Body of pancreas (tissue), 4 donors: ENCODE measurements at regions not wholly inside any gene's neighbourhood (a gene's known extent, or its start where the extent isn't known, plus 50 kb on each side); places are given as distances from the start of the nearest gene placed in this dataset.

ENCODE experiments used
- ATAC-seq: fragments of 150-250 bp; one replicate; pipeline ENCODE4 v1.9.1; 2016
- DNase-seq, 4 donors: peaks; one replicate each; pipeline ENCODE4 v3.0.0-alpha.2; 2019
- H3K27ac ChIP-seq, 4 donors: fragments of 200-600 bp; sonication (generic); 1 replicate in 3 of 4; 2 replicates in 1 of 4; pipeline versions ENCODE4 v1.5.1 to v1.6.1; 2016 to 2019; ENCODE audit warnings: mild to moderate bottlenecking in 1 of 4, mixed read lengths in 1 of 4, moderate library complexity in 1 of 4
- H3K27me3 ChIP-seq, 2 donors: fragments of 200-600 bp; sonication (generic); one replicate each; pipeline ENCODE4 v1.6.0; 2016; ENCODE audit warnings: mild to moderate bottlenecking in 1 of 2
- H3K36me3 ChIP-seq, 2 donors: fragments of 200-600 bp; sonication (generic); replicated peaks in 1 of 2; 2 replicates each; pipeline ENCODE4 v1.5.1; 2016; ENCODE audit warnings: low read depth in 2 of 2; ENCODE audit not compliant: insufficient read depth in 1 of 2
- H3K4me1 ChIP-seq: fragments of 200-600 bp; sonication (generic); one replicate; pipeline ENCODE4 v1.6.0; 2016
- H3K4me3 ChIP-seq, 2 donors: fragments of 200-600 bp; sonication (generic); 1 replicate in 1 of 2; 2 replicates in 1 of 2; pipeline ENCODE4 v1.5.1; 2016 to 2019
- H3K9me3 ChIP-seq, 3 donors: fragments of 200-600 bp; sonication (generic); 1 replicate in 2 of 3; 2 replicates in 1 of 3; pipeline ENCODE4 v1.5.1; 2016
- POLR2A ChIP-seq, 3 donors: fragments of 450-650 bp; IDR thresholded peaks; one replicate each; pipeline ENCODE4 v1.6.1; 2016; ENCODE audit warnings: antibody characterized with exemption in 3 of 3, mild to moderate bottlenecking in 2 of 3
- WGBS, 2 donors: methylation state at CpG; one replicate each; pipeline ENCODE4 v1.1.5; 2017; 5-methylcytosine and 5-hydroxymethylcytosine counted together
- intact Hi-C: fragments of 100-400 bp; cut with DNase I; formaldehyde crosslinking; loops from one replicate; pipeline ENCODE4 v1.15.1; 2023
- TF ChIP-seq, protein P1 (sequence below), 7 experiments: fragments of 450-650 bp in 4 of 7; fragments of 200-600 bp in 3 of 7; sonication (generic) in 3 of 7; IDR thresholded peaks; one replicate each; pipeline ENCODE4 v1.5.1; 2016 to 2019; ENCODE audit warnings: antibody characterized with exemption in 7 of 7

DNA sequence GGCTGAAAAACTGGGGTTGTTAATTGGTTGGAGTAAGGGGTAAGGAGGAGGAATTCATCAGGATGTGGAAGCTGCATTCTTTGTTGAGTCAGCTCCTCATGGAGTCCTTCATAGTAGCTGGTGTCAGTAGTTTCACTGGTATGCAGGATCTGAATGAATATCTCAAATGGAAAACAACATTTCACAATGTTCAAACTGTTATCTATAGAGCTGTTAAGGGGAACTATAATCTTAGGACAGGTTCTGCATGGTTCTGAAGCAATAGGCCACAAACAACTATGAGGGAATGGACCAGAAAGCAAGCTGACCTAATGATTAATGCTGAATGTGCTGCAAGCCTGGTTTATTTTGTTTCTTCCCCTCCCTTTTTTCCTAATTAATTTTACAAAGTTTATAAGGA is 225.8 kb downstream of the IPMK start:
- no peak for ATAC-seq
- Histone ChIP-seq H3K27me3 (no peaks in the 10 kb centered on the region), H3K9me3 (peaks cover 0 to 6% (median 0%) of the 10 kb centered on the region in 3 donors), H3K27ac (no peak overlapping the region), H3K36me3 (no peaks in the 10 kb centered on the region), H3K4me1 (no peaks in the 10 kb centered on the region), H3K4me3 (no peak overlapping the region)
- TF ChIP-seq, protein P1, sequence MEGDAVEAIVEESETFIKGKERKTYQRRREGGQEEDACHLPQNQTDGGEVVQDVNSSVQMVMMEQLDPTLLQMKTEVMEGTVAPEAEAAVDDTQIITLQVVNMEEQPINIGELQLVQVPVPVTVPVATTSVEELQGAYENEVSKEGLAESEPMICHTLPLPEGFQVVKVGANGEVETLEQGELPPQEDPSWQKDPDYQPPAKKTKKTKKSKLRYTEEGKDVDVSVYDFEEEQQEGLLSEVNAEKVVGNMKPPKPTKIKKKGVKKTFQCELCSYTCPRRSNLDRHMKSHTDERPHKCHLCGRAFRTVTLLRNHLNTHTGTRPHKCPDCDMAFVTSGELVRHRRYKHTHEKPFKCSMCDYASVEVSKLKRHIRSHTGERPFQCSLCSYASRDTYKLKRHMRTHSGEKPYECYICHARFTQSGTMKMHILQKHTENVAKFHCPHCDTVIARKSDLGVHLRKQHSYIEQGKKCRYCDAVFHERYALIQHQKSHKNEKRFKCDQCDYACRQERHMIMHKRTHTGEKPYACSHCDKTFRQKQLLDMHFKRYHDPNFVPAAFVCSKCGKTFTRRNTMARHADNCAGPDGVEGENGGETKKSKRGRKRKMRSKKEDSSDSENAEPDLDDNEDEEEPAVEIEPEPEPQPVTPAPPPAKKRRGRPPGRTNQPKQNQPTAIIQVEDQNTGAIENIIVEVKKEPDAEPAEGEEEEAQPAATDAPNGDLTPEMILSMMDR (IDR thresholded peaks at IDR 0.05) = no peak
- TF ChIP-seq POLR2A (IDR thresholded peaks at IDR 0.05) = no peak
- no peak for DNase-seq
- intact Hi-C loops = no loop called here

DNA sequence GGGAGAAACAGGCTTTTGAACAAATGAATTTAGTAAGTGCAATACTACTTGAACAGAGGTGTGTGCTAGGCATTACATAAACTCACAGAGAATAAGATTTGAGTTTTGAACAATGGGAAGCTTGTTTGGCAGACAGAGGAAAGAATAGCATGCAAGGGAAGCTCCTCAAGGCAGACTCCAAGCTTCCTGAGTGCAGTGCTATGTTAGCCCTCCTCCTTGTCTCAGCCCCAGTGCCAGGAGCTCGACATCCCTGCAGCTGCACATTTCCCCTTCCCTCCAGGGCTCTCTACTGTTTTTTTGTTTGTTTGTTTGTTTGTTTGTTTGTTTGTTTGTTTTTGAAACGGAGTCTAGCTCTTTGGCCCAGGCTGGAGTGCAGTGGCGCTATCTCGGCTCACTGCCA is 237.5 kb downstream of the IPMK start:
- ATAC-seq (no peak), DNase-seq (no peak)
- H3K27ac ChIP-seq = no peak overlapping the region
- no peaks in the 10 kb centered on the region for H3K9me3 ChIP-seq
- WGBS, 2 donors = 69 to 78% methylated on average over 4 of the region's 4 CpGs
- no peaks in the 10 kb centered on the region for H3K36me3 ChIP-seq
- H3K27me3 ChIP-seq = no peaks in the 10 kb centered on the region
- H3K4me1 ChIP-seq = no peaks in the 10 kb centered on the region
- intact Hi-C loops = no loop called here
- TF ChIP-seq POLR2A (IDR thresholded peaks at IDR 0.05) = no peak
- TF ChIP-seq, protein P1 (IDR thresholded peaks at IDR 0.05) = no peak
- no peak overlapping the region for H3K4me3 ChIP-seq

DNA sequence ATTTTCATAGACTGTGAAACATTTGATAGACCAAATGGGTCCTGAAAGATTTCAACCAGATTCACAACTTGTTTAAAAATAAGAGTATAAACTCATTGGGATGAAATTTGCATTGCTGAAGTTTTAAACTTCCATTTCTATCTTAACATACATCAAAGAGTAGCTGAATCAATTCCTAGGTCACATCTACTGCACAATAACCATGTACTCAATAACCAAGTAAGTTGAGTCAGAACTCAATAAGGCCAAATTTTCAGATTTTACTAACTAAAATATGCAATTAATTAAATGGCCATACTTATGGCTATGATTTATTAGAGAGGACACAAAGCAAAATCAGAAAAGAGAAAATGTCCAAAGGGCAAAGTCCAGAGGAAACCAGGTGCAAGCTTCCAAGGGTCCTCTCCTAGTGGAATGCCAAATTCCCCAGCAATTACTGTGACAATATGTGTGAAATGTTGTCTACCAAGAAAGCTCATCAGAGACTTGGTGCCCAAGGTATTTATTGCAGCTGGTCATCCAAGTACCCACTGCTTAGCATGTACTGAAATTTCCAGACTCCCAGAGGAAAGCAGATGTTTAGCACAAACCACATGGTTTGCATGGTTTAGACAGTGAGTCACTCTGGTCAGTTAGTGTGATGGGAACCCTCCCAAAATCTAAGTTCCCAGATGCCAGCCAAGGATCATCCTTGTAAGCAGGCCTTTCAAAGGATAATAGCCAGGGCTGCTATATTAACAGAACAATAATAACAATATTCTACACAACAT is 238.9 kb downstream of the IPMK start:
- Histone ChIP-seq H3K36me3 (no peaks in the 10 kb centered on the region), H3K27ac (no peak overlapping the region), H3K4me1 (no peaks in the 10 kb centered on the region), H3K9me3 (no peaks in the 10 kb centered on the region), H3K27me3 (no peaks in the 10 kb centered on the region), H3K4me3 (no peak overlapping the region)
- no peak for TF ChIP-seq POLR2A (IDR thresholded peaks at IDR 0.05)
- TF ChIP-seq, protein P1 (IDR thresholded peaks at IDR 0.05) = no peak
- ATAC-seq (no peak), DNase-seq (no peak)
- intact Hi-C loops = no loop called here

DNA sequence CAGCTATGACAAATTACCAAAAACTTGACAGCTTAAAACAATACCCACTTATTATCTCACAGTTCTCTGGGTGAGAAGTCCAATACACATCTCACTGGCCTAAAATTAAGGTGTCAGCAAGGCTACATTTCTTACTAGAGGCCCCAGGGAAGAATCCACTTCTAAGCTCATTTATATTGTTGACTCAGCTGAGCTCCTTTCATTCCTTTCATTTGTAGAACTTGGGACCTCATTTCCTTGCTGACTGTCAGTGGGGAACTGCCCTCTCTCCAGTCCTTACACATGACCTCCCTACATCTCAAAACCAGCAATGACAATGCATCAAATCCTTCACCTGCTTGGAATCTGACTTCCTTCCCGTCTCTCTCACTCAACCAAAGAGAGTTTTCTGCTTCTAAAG is 240.3 kb downstream of the IPMK start:
- no peaks in the 10 kb centered on the region for H3K9me3 ChIP-seq
- ATAC-seq (no peak), DNase-seq (no peak)
- no peak for TF ChIP-seq POLR2A (IDR thresholded peaks at IDR 0.05)
- TF ChIP-seq, protein P1 (IDR thresholded peaks at IDR 0.05) = no peak
- H3K36me3 ChIP-seq = no peaks in the 10 kb centered on the region
- H3K27ac ChIP-seq = no peak overlapping the region
- 55 to 68% methylated on average over 1 of the region's 1 CpG for WGBS, 2 donors
- no peak overlapping the region for H3K4me3 ChIP-seq
- H3K27me3 ChIP-seq = no peaks in the 10 kb centered on the region
- no peaks in the 10 kb centered on the region for H3K4me1 ChIP-seq
- intact Hi-C loops = no loop called here

DNA sequence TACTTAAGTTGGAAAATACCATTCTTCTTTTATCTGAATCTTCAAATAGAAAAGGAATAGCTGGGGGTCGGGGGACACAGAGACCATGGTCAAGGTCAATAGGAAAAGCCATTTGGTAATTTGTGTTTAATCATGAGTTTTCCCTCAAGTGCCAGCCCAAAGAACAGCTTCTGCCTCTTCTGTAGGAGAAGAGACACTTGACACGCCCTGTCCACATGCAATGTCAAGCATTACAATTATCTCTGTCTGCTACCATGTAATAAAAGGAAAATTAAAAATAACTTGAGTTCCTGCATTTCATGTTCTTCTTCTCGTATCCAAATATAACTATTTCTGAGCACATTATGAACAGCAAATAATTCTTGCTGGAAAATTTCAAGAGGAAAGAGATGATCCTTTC is 241.7 kb downstream of the IPMK start:
- H3K27ac ChIP-seq = no peak overlapping the region
- TF ChIP-seq, protein P1 (IDR thresholded peaks at IDR 0.05) = no peak
- 39 to 51% methylated on average over 3 of the region's 3 CpGs for WGBS, 2 donors
- H3K4me3 ChIP-seq = no peak overlapping the region
- H3K4me1 ChIP-seq = no peaks in the 10 kb centered on the region
- intact Hi-C loops = no loop called here
- DNase-seq = no peak
- H3K36me3 ChIP-seq = no peaks in the 10 kb centered on the region
- no peaks in the 10 kb centered on the region for H3K27me3 ChIP-seq
- no peaks in the 10 kb centered on the region for H3K9me3 ChIP-seq
- ATAC-seq = no peak
